AG04449 (cell line): ENCODE measurements at regions not wholly inside any gene's neighbourhood (a gene's known extent, or its start where the extent isn't known, plus 50 kb on each side); places are given as distances from the start of the nearest gene placed in this dataset.

Source experiments
- CTCF ChIA-PET: fragments of 350-600 bp; formaldehyde crosslinking; extraction: SDS; loops from one replicate; lab custom pipeline; 2021; ENCODE audit warnings: antibody characterized with exemption; lab: Yijun Ruan, JAX
- POLR2A ChIA-PET: fragments of 400-600, 350-600 bp; formaldehyde crosslinking; extraction: SDS; loops from one replicate; lab custom pipeline; 2020; ENCODE audit warnings: antibody characterized with exemption, inconsistent platforms; lab: Yijun Ruan, JAX
- DNase-seq: peaks from one replicate; pipeline ENCODE4 v3.0.0-alpha.2; 2010; ENCODE audit warnings: low read depth, low spot score
- H3K4me3 ChIP-seq: 2 replicates; pipeline ENCODE4 v1.5.1; 2011; ENCODE audit warnings: low read depth, mild to moderate bottlenecking, control low read depth, low read length
- TF ChIP-seq, protein P1 (sequence below): IDR thresholded peaks from one replicate; pipeline ENCODE4 v1.5.1; 2011; ENCODE audit warnings: mild to moderate bottlenecking, moderate library complexity, low read length, control low read depth, inconsistent platforms; ENCODE audit not compliant: insufficient read depth; ENCODE audit errors: missing control alignments

DNA sequence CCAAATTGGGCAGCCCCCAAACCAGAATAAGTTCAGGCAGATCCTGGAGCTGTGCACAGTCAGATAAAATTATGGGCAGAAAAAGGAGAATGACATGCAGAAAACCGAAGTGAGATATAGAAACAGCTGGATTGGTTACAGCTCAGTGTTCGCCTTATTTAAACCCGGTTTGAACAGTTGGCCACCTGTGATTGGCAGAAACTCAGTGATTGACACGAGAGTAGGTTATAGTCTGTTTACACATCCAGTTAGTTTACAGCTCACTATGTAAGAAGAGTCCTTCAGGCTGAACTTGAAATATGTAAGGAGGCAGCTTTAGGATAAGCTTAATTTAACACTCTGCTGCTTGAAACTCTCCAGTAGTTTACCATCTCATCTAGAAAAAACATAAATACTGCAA is 271.6 kb upstream of the ARRDC4 start:
- ChIA-PET POLR2A (no interaction called here), CTCF (no interaction called here)
- DNase-seq: no peak
- H3K4me3 ChIP-seq: no peak overlapping the region
- TF ChIP-seq, protein P1, sequence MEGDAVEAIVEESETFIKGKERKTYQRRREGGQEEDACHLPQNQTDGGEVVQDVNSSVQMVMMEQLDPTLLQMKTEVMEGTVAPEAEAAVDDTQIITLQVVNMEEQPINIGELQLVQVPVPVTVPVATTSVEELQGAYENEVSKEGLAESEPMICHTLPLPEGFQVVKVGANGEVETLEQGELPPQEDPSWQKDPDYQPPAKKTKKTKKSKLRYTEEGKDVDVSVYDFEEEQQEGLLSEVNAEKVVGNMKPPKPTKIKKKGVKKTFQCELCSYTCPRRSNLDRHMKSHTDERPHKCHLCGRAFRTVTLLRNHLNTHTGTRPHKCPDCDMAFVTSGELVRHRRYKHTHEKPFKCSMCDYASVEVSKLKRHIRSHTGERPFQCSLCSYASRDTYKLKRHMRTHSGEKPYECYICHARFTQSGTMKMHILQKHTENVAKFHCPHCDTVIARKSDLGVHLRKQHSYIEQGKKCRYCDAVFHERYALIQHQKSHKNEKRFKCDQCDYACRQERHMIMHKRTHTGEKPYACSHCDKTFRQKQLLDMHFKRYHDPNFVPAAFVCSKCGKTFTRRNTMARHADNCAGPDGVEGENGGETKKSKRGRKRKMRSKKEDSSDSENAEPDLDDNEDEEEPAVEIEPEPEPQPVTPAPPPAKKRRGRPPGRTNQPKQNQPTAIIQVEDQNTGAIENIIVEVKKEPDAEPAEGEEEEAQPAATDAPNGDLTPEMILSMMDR: no peak

DNA sequence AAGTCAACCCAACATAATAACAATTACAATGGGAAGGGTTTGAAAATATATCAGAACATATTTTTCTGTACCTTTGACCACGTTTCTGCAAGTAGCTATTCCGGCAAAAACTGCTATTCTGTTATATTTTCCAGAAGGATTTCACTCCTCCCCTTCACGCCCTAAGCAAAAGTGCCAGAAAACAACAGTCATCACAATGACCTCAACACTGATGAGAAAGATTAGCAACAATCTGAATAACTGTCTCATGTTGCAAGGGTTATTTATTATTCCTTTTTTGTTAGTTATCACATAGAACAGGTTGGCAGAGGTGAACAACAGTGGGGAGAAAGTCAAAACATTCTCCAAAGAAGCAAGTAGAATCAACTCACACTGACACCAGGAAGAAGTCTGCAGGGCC is 269.4 kb upstream of the ARRDC4 start:
- ChIA-PET CTCF (no interaction called here), POLR2A (no interaction called here)
- TF ChIP-seq, protein P1: no peak
- H3K4me3 ChIP-seq: no peak overlapping the region
- DNase-seq: no peak

DNA sequence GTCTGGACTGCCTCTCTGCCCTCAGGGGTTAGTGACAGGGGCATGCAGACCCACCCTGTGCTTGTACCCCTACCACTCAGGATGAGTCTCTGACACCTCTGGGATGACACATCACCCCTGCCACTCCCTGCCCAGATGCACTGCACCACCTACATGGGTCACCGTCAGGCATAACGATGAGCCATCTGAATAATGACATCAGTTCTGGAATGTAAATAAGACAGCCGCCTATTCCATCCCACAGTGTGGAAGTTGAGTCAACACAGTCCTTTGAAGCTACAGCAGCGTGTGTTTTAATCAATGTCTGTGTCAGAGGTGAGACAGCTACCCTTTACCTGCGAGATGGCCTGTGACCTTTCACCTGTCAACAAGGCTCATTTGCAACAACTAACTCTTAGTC is 268.7 kb upstream of the ARRDC4 start:
- DNase-seq: no peak
- TF ChIP-seq, protein P1: no peak
- ChIA-PET POLR2A (no interaction called here), CTCF (no interaction called here)
- no peak overlapping the region for H3K4me3 ChIP-seq

DNA sequence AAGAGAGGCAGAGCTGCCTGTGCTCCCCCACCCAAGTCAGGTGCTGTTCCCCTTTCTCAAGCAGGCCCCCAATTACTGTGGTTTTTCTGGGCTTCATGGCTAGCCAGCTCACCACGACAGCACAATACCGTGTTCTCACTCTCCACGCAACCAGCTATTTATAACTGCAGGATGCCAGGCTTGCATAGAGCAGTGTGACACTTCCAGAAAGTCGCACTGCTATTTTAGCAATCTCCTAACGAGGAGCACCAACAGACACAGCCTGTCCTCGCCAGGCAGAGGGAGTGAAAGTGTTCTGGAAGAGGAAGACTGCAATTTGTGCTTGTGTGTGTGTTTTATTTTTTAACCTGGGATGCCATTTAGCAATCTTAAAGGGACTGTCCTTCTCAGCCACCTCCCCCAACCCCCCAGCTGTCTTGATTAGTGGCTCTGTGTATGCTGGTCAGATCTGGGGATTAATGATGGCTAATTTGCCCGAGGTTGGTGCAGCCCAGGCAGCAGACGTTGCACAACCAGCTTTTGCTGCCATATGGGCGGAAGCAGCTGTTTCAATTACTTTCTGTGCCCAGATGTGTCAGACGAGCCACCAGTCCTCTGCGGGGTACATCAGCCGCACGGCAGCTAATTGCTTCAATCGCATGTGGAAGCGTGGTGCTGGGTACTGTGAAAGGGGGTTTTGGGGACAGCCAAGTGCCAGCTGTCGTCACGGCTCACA is 268.0 kb upstream of the ARRDC4 start:
- POLR2A ChIA-PET: no interaction called here
- CTCF ChIA-PET: no interaction called here
- H3K4me3 ChIP-seq: no peak overlapping the region
- TF ChIP-seq, protein P1: no peak
- no peak for DNase-seq

DNA sequence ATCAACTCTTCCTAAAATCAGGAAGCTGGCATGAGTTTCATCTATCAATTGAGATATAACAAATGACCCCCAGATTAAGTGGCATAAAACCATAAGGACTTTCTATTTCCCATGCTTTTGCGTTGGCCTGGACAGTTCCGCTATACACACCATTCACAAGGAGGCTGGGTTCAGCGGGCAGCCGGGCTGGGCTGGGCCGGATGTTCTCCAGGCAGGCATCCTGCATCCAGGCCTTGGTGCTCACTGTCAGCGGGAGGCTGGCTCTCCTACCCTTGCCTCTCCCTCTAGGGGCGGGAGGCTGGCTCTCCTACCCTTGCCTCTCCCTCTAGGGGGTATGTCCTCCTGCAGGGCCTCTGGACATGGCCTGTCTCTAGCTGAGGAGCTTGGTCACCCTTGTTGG is 266.0 kb upstream of the ARRDC4 start:
- CTCF ChIA-PET: no interaction called here
- H3K4me3 ChIP-seq: no peak overlapping the region
- no peak for DNase-seq
- TF ChIP-seq, protein P1: no peak
- POLR2A ChIA-PET: no interaction called here

DNA sequence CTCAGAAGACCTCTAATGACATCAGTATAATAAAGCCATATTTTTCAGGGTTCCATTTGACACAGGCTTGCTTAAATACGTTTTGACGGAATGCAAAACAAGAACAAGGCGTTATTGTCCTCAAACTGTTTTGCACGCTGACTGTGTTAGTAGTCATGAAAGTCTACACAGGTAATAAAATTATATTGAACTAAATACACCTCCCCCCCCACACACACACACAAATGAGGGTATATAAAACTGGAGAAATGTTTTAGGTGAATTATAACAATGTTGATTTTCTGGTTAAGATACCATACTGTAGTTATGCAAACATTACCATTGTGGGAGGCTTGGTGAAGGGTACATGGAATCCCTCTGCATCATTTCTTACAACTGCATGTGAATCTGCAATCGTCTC is 257.1 kb upstream of the ARRDC4 start:
- TF ChIP-seq, protein P1: no peak
- no peak overlapping the region for H3K4me3 ChIP-seq
- DNase-seq: no peak
- ChIA-PET POLR2A (no interaction called here), CTCF (no interaction called here)
